HuH-7.5 (cell line): ENCODE measurements at regions not wholly inside any gene's neighbourhood (a gene's known extent, or its start where the extent isn't known, plus 50 kb on each side); places are given as distances from the start of the nearest gene placed in this dataset.
"Not testable (repeated sequence)": the region's sequence is repeated elsewhere in the genome, so short reads cannot be mapped to it uniquely, and the experiment has no call there.

Source experiments
- DNase-seq: peaks from one replicate; pipeline ENCODE4 v3.0.0; 2011; ENCODE audit warnings: low spot score

DNA sequence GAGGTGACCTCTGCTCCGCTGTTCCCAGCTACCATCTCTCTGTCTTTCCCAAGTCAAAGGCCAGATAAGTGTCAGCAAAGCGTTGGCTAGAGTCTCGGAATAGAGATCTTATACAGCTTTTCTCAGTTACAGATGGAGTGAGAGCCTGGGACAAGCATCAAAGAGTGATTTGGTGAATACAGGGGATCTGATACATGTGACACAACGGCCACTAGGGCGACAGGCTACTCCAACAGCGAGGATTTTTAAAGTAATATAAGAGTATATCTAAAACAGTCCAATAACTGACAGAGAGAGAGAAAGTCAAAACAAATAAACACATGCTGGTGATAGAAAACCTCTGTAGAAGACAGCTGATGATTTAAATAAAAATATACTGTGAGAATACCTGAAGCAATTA lies 433.1 kb upstream of the SMIM31 start:
- DNase-seq = no peak

GRCh38 chr4:164326056-164326455 lies 427.9 kb upstream of the SMIM31 start:
- DNase-seq = no peak

DNA sequence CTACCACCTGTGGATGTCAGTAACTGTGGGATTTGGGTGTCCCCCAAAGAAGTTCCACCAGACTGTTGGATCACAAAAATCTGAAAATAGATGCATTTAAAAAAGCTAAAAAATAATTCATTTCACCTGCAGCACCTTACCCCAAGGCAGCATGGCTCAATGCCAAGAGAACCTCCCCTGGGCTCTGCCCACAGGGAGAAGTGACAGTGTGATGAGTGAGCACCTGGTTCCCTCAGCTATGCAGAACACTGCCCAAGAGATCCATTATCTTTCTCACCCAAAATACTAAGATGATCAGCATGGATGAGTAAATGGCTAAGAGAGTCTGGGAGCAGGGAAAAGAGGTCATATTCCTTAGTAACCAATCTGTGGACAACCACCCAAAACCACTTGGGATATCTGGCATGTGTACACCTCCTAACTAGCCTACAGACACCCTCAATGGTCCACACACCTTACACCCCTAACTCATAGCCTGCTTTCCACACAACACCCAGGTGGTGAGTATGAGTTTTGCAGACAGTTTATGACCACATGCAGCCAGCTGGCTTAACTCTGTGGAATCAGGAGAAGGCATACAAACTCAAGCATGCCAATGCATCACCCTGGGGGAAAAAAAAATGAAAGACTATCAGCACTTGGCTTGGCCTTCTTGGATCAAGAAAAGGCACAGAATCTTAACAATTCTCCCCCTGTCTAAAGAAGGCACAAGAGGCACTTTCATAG lies 416.5 kb upstream of the SMIM31 start:
- no peak for DNase-seq

- no peak for DNase-seq
These were observed 410.4 kb upstream of the SMIM31 start for GRCh38 chr4:164343472-164343976.

GRCh38 chr4:164345756-164346155 lies 408.2 kb upstream of the SMIM31 start:
- no peak for DNase-seq

DNA sequence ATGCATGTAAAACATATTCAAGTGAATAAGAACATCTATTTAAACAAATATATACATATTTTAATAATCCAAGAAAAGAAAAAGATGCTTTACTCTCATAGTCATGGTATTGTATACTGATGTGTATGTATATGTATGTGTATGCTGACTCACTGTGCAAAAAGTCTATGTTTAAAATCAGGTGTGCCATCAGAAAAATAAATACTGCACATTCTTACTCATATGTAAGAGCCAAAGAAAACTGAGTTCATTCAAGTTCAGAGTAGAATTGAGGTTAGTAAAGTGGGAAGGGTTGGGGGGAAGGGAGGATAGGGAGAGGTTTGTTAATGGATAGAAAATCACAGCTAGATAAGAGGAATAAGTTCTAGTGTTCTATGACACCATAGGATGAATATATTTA lies 403.9 kb upstream of the SMIM31 start:
- no peak for DNase-seq

- DNase-seq = not testable (repeated sequence)
These were observed 403.2 kb upstream of the SMIM31 start for GRCh38 chr4:164350716-164351115.

GRCh38 chr4:164357957-164358356 lies 396.0 kb upstream of the SMIM31 start:
- no peak for DNase-seq

GRCh38 chr4:164358400-164358799 lies 395.5 kb upstream of the SMIM31 start:
- no peak for DNase-seq

DNA sequence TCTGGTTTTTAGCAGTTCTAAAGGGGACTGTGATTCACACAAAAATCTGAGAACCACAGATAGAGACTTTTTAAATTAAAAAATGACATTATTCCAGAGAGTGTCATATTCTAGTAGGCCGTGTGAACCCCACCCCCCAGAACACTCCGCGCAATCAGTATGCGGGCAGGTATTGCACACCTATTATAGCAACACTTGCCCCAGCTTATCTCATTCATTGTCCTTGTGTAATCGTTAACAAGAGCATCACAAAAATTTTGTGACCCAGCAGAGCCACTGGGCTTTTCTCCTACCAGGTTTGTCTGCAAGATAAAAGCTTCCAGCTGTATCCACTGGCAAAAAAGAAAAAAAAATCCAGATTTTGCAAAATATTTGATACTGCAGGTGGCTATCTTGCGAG lies 394.1 kb upstream of the SMIM31 start:
- DNase-seq = no peak

GRCh38 chr4:164368894-164369293 lies 385.0 kb upstream of the SMIM31 start:
- DNase-seq = no peak

DNA sequence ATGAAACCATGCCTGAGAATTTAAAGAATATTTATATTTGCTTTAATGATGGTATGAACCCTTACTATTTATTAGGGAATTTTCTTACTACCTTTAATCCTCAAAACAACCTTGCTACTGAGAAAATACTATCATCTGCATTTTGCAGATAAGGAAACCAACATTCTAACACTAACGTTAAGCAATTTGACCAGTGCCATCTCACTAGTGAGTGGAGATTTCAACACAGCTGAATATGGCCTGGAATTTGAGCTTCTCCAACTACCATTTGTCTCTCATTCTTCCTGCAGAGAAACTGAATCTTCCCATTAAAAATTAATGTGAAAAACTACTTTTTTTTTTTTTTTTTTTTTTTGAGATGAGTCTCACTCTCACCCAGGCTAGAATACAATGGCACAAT lies 380.9 kb upstream of the SMIM31 start:
- no peak for DNase-seq

- DNase-seq = no peak
These were observed 376.7 kb upstream of the SMIM31 start for GRCh38 chr4:164377277-164377676.

GRCh38 chr4:164378361-164378760 lies 375.6 kb upstream of the SMIM31 start:
- DNase-seq = no peak

DNA sequence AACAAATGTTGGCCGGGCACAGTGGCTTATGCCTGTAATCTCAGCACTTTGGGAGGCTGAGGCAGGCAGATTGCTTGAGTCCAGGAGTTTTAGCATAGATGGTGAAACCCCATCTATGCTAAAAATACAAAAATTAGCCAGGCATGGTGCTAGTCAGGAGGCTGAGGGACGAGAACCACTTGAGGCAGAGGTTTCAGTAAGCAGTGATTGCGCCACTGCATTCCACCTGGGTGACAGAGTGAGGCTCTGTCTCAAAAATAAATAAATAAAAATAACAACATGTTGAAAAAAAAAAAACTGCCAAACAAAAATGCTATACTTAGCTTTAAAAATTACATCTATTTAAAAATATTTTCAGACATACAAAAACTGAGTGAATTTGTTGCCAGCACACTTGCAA lies 374.2 kb upstream of the SMIM31 start:
- DNase-seq = no peak

- DNase-seq = no peak
These were observed 372.1 kb upstream of the SMIM31 start for GRCh38 chr4:164381859-164382258.

DNA sequence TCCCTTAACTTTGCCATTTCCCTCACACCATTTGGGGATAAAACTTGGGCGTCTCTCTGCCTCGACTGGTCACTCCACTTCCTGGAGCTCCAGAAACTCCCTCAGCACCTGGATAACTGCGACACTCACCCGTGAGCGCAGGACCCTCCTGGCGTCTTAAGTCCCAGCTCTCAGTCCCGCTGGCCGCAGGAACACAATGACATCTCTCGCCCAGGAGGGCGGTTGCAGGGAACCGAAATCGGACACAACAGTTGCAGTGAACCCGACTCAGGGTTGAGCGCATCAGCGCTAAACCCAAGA lies 370.9 kb upstream of the SMIM31 start:
- DNase-seq = no peak

DNA sequence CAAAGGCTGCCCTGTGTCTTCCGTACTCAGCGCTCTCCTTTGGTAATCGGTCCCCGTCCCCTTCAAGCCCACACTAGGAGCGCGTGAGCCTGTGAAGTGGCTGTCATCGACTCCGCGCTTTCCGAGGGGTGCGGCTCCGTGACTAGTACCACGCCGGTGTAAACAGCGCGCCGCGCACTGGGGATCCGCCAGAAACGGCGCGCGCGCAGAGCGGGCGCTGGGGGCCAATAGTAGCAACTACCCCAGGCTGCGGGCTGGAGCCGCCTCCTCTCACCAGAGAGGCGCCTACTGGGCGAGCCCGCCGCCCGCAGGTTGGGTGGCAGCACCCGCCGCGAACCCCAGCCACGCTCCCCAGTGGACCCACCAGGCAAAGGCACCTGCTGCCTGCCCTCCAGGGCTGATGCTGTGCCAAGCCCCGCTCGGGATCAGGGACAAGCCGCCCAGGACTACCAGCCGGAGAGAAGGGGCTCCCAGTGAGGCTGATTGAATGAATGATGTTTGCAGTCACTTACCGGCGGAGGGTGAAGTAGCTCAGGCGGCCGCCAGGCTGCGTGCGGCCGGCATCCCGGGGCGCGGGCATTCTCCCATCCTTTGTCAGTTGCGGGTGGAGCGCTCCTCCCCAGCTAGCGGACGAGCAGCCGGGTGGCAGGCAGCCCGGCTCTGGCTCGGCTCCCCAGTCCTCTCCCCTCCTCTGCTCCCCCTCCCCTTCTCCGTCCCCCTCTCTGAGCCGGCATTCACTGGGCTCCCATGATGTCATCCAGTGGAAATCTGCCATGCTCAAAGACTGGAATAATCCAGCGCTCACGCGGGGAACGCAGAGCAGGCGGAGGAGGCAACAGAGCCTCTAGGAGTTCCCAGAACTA lies 370.3 kb upstream of the SMIM31 start:
- no peak for DNase-seq

- no peak for DNase-seq
These were observed 369.5 kb upstream of the SMIM31 start for GRCh38 chr4:164384416-164384815.

DNA sequence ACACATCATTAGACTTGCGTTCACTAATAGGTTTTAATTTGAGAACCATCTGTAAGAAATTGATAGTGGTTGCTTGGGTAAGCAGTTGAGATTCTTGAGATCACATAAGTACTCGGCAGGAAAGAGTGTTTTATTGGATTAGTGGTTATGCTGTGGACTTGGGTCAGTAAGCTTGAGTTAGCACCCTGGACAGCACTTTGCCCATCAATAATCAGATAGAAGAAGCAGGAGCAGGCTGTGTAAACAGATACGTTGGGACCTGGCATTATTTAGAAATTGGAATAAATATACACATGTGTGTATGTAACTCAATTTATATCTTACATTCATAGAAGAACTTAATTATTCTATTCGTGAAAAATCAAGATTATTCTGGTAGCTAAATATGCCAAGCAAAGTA lies 357.5 kb upstream of the SMIM31 start:
- DNase-seq = no peak

DNA sequence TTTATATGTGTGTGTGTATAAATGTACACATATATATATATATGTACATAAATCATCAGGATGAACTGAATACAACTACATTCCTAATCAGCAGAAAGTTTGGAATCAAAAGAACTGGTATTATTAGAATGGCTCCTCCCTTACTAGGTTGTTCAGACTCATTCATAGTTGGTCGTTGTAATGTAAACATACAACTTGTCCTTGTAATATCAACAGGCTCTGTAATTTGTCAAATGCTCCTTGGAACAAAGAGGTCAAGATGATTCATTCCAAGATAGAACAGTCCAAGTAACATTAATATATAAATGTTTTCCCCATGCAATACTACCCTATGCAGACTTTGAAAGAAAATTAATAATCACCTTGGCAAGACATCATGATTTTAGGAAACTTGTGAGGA lies 351.4 kb upstream of the SMIM31 start:
- DNase-seq = no peak

DNA sequence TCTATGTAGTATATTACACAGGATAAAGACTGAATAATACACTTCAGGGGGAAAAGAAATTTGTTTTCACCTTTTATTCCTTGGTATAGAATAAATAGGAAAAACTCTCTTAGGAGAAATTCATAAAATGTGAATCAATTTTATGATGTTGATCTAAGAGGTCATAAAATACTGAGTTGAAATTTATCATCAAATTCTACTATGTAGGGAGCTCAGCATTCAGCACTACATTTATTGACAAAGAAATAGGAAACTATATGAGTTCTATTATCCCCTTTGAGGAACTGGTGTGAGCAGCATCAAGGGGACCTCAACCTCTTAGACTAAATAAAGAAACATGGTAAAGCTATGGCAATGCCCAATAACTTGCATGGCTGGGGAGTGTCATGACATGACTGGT lies 348.2 kb upstream of the SMIM31 start:
- no peak for DNase-seq

DNA sequence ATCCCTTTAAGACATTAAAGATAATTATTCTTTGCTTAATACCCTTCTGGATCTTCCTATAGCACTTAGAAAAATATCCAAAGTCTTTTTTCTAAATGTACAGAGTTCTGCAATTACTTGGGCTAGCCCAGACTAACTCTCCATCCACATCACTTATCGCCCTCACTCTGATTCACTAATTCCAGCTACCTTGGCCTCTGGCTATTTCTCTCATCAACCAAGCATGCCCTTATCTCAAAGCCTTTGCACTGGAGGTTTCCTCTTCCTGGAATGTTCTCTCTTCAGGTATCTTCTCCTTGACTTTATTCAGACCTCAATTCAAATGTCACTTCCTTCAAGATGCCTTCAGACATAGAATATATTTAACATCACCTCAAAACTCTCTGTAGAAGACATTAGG lies 345.1 kb upstream of the SMIM31 start:
- DNase-seq = no peak

- DNase-seq = no peak
These were observed 343.5 kb upstream of the SMIM31 start for GRCh38 chr4:164410401-164410800.
